ENCODE measurements at regions not wholly inside any gene's neighbourhood (a gene's known extent, or its start where the extent isn't known, plus 50 kb on each side); places are given as distances from the start of the nearest gene placed in this dataset.

- no peak for TF ChIP-seq CTCF (IDR thresholded peaks at IDR 0.05)
- no peak for TF ChIP-seq POLR2A (IDR thresholded peaks at IDR 0.05)
- no peak for TF ChIP-seq EP300 (IDR thresholded peaks at IDR 0.05; ENCODE audit: low read depth)
- no peak for TF ChIP-seq POLR2AphosphoS5 (IDR thresholded peaks at IDR 0.05)
Observed at GRCh38 chr15:39188314-39188713, 392.6 kb upstream of the THBS1 start.

All from transverse colon (tissue), 4 donors.